GM12865 (cell line): ENCODE measurements at regions not wholly inside any gene's neighbourhood (a gene's known extent, or its start where the extent isn't known, plus 50 kb on each side); places are given as distances from the start of the nearest gene placed in this dataset.

Experiments used
- DNase-seq: peaks from one replicate; pipeline ENCODE4 v3.0.0; 2010; ENCODE audit warnings: low read depth
- H3K4me3 ChIP-seq: 2 replicates; pipeline ENCODE4 v1.5.1; 2011; ENCODE audit warnings: mild to moderate bottlenecking, low read depth, low read length, control low read depth
- CTCF ChIP-seq: IDR thresholded peaks from 2 replicates; pipeline ENCODE4 v1.5.1; 2011; ENCODE audit warnings: low read length, control low read depth, low read depth, inconsistent platforms; ENCODE audit not compliant: insufficient read depth; ENCODE audit errors: missing control alignments

DNA sequence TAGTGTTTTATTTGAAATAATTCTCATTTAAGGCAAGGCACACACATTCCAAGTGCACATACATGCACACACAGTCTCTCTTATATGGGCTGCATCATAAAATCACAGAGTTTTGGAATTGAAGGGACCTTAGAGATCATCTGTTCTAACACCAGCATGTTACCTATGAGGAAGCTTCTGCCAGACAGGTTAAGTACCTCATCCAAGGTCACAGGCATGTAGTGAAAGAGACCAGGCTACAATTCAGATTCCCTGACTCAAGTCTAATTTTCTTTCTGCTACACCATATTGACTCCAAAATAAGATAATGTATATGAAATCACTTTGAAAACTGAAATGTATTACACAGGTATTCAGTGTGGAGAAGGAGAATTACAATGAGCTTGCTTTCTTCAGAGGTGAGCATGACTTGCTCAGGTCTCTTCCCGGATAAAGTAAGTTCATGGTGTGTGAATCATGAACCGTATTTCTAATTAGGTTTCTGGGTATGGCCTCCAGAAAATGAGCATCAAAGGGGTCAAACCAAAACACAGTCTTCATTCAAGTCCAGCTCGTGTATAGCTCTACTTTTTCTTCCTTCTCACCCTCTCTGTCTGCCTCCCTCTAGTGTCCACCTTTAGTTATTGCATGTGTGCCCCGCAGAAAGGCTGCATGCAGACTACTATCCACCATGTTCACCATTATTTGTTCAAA, 411.9 kb downstream of the FUT8 start:
- peak; percentile 89 for TF ChIP-seq CTCF
- H3K4me3 ChIP-seq: no peak overlapping the region
- DNase-seq: peak; percentile 78

DNA sequence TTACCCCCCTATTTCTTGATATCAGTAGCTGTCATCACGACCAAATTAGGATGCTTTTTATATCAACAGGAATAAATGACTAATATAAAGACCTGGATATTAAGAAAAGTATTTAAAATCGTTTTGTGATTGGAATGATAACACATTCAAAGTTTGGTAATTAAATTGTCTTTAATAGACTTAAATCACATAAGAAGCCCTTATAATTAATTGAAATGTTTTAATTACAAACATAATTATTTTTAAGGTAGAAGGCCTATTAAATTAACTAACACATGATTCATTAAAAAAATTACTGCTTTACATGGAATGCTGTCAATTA, 412.4 kb downstream of the FUT8 start:
- no peak overlapping the region for H3K4me3 ChIP-seq
- DNase-seq: no peak
- no peak for TF ChIP-seq CTCF

- TF ChIP-seq CTCF: no peak
- no peak for DNase-seq
Measured at GRCh38 chr14:65826946-65827345, 414.4 kb downstream of the FUT8 start.

DNA sequence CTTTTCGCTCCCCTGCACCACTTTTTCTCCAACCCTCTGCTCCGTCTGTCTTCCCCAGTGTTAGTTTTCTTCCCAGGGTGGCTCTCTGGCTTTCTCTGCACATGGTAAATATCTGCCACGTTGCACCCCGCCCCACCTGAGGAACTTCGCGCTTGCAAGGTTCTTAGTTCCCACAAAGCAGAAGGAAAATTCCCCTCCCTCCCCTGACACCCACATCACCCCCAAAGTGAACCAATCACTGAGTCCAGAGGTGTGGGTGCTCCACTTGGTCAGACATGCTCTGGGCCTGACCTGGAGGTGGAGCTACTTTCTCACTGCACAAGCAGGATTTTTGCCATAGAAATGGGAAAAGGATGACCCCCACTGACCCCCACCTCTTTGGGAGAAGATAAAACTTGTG, 415.0 kb downstream of the FUT8 start:
- no peak for TF ChIP-seq CTCF
- no peak for DNase-seq
- H3K4me3 ChIP-seq: no peak overlapping the region

More at GRCh38 chr14:65826946-65827345, 414.4 kb downstream of the FUT8 start:
- H3K4me3 ChIP-seq: no peak overlapping the region

- no peak for TF ChIP-seq CTCF
- no peak for DNase-seq
Measured at GRCh38 chr14:65828396-65828795, 415.9 kb downstream of the FUT8 start.

DNA sequence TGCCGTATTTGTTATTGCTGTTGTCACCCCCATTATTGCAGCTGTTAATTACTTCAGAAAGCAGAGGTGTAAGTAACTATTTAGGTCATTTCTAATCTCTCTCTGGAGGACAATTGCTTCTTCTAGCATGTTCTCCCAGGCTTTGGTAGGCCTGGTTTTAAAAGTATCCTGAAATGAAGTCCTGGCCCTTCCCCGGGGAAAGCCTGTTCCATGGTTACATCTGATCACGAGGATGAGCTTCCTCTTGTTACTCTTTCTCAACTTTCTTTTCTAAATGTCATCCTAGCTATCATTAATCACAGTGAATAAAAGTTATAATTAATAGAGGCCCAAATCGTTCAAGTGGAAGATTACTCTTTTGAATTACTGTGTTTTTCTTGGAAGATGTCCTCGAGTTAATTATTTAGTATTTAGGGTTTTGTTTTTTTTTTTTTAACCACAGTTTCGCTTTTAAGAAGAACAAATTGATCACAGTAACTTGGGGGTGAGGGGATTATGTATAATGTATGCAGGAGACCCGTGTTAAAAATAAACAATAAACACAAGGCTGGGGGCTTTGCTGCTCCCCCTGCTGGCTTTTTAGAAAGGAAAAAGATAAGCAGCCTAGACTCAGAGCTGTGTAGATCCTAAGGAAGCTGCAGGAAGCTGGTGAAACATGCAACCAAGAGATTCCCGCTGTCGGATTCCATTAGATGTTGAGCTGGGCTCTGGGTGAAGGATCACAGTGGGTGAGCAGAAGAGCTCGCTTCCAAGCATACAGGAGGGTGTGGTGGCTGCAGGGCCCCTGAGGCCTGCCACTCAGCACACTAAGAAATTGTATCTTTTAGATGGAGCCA, 420.1 kb downstream of the FUT8 start:
- H3K4me3 ChIP-seq: no peak overlapping the region
- DNase-seq: no peak
- no peak for TF ChIP-seq CTCF

More at GRCh38 chr14:65828396-65828795, 415.9 kb downstream of the FUT8 start:
- H3K4me3 ChIP-seq: no peak overlapping the region
